Transverse colon (tissue), 4 donors: ENCODE measurements at regions not wholly inside any gene's neighbourhood (a gene's known extent, or its start where the extent isn't known, plus 50 kb on each side); places are given as distances from the start of the nearest gene placed in this dataset.

ENCODE experiments used
- POLR2A ChIP-seq: fragments of 450-650 bp; IDR thresholded peaks from one replicate; pipeline ENCODE4 v1.6.1; 2016; ENCODE audit warnings: antibody characterized with exemption, mild to moderate bottlenecking, moderate library complexity
- POLR2AphosphoS5 ChIP-seq, 3 donors: sonication (generic); formaldehyde crosslinking; IDR thresholded peaks; one replicate each; pipeline ENCODE4 v1.6.1; 2016; ENCODE audit warnings: antibody characterized with exemption in 3 of 3
- TF ChIP-seq, protein P1 (sequence below), 5 experiments: fragments of 200-600 bp in 3 of 5; fragments of 450-650 bp in 2 of 5; sonication (generic) in 3 of 5; IDR thresholded peaks; 1 replicate in 2 of 5; 2 replicates in 3 of 5; pipeline ENCODE4 v1.5.1; 2016 to 2017; ENCODE audit warnings: antibody characterized with exemption in 5 of 5, inconsistent platforms in 3 of 5, mild to moderate bottlenecking in 2 of 5, moderate library complexity in 1 of 5

DNA sequence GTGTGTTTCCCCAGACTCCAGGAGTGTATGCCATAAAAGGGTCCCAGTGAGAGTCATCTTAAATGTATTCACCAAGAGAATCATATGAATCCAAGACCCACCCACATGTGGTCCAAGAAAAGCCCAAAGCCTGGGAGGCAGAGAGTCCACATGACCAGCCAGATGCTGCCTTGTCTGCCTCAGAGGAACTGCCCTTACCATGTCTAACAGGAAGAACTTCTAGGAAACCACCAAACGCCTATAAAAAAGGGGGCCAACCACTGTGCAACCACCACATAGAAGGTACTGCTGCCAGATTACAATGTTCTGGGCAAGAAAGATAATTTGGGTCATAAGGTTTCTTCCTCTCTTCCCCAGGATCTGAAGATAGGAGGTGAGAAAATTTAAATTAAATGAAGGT is 129.8 kb upstream of the SLC24A2 start:
- TF ChIP-seq, protein P1, sequence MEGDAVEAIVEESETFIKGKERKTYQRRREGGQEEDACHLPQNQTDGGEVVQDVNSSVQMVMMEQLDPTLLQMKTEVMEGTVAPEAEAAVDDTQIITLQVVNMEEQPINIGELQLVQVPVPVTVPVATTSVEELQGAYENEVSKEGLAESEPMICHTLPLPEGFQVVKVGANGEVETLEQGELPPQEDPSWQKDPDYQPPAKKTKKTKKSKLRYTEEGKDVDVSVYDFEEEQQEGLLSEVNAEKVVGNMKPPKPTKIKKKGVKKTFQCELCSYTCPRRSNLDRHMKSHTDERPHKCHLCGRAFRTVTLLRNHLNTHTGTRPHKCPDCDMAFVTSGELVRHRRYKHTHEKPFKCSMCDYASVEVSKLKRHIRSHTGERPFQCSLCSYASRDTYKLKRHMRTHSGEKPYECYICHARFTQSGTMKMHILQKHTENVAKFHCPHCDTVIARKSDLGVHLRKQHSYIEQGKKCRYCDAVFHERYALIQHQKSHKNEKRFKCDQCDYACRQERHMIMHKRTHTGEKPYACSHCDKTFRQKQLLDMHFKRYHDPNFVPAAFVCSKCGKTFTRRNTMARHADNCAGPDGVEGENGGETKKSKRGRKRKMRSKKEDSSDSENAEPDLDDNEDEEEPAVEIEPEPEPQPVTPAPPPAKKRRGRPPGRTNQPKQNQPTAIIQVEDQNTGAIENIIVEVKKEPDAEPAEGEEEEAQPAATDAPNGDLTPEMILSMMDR (IDR thresholded peaks at IDR 0.05) = no peak
- no peak for TF ChIP-seq POLR2AphosphoS5 (IDR thresholded peaks at IDR 0.05)
- TF ChIP-seq POLR2A = no peak
